G401 (cell line): ENCODE measurements at regions not wholly inside any gene's neighbourhood (a gene's known extent, or its start where the extent isn't known, plus 50 kb on each side); places are given as distances from the start of the nearest gene placed in this dataset.

Source experiments
- DNase-seq: peaks from one replicate; pipeline ENCODE4 v3.0.0-alpha.2; 2015; ENCODE audit warnings: low spot score
- in situ Hi-C: cut with HindIII; loops from 2 replicates; pipeline ENCODE4 v1.10.0; 2016; ENCODE audit warnings: low sequenced_read_pairs, mixed read lengths

DNA sequence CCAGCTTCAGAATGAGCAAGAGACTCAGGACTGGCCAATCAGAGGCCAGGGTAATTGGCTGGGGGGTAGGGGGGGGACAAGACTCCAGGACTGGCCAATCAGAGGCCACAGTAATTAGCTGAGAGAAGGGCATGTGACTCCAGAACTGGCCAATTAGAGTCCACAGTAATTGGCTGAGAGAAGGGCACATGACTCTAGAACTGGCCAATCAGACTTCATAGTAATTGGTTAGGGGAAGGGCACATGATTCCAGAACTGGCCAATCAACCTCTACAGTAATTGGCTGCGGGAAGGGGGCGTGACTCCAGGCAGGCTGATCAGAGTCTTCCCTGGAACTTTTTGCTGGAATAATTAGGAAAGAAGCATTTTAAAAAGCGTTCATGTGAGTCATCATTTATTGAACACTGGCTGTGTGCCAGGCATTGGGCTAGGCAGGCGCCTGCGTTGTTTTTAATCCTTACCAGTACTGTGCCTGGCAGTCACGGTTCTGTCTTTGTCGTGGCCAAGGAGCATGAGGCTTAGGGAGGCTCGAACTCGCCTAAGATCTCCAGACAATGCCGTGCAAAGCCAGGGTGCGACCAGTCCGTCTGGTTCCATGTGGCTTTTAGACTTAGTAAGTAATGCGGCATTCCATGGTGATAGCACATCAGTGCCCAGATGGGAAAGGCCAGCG, 508.1 kb downstream of the TBC1D22A start:
- in situ Hi-C loops, result no loop called here
- no peak for DNase-seq

DNA sequence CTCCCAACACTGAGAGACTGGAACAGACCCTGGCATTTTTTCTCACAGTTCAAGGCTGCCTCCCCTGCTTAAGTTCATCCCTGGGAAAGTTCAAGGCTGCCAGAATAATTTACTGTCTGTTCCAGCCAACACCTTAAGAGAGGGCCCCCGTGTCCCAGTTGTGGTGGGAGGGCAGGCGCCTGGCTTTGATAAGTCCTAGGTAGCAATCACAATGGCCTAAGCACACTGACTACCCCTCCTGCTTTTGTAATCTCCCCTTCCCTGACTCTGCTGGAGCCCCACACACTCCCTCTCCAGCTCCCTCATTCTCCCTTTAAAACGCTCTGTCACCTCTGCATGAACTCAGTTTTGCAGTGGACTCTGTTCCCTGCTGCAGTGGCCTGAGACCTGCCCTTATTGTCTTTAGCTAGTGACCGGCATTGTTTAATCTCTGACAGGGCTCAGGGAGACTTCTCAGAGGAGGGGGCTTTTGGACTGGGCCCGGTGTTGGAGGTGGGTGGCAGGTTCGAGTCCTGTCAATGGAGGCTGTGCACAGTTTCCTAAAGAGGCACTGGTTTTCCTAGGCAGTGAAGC, 507.2 kb downstream of the TBC1D22A start:
- in situ Hi-C loops, result no loop called here
- DNase-seq, result no peak

DNA sequence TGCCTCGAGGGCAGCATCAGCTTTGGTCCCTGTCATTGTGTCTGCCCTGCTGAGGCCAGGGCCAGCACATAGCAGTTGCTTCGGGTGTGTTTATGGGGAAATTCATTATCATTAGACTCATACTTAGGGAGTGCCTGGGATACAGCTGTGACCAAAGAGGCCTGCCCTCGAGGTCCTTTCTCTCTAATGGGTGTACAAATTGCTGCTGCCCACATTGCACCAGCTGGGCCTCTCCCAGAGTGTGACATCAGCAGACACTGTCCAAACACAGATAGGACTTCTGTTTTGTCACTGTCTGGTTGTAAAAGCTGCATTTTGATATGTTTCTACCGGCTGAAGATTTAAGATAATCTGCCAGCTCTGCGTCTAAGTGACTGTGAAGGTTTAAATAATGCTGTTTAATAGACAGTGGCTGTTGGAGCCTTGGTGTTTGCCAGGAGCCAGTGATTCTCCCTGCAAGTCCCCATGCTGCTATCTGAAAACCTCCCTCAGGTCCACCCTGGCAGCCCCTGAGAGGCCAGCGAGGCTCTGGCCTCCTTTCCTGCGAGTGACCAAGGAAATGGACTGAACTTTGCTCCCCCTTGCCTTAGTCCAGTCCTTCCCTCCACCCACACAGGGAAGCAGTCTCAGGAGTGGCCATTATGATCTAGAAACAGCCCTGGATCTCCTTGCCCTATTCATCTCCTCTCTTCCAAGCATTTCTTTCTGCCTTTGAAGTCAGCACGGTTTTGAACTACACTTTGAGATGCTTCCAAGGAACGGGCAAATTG, 505.2 kb downstream of the TBC1D22A start:
- no peak for DNase-seq
- in situ Hi-C loops, result no loop called here

DNA sequence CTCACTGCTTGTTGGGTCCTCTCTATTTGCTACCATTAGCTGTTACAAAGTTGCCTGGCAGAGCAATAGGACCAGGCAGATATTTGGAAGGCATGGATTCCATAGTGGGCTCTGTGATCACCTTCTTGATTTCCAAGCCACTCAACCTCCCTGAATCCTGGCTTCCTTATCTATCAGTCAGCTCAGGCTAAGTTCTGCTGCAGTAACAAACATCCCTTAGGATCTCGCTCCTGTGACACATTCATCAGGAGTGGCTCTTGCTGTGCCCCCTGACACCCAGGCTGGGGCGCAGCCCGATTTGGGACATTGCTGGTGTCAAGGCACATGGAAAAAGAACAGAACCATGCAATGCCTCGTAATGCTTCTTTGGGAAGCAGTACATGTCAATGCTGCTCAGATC, 503.9 kb downstream of the TBC1D22A start:
- in situ Hi-C loops, result no loop called here

DNA sequence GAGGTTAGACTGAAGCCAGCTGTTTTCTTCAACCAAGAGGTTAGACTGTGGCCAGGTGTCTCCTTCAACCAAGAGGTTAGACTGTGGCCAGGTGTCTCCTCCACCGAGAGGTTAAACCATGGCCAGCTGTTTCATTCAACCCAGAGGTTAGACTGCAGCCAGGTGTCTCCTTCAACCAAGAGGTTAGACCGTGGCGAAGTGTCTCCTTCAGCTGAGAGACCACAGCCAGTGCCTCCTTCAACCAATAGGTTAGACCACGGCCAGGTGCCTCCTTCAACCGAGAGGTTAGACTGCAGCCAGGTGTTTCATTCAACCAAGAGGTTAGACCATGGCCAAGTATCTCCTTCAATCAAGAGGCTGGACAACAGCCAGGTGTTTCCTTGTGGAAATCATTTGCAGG, 498.1 kb downstream of the TBC1D22A start:
- in situ Hi-C loops, result no loop called here
- DNase-seq, result no peak

More for the DNA sequence above, 503.9 kb downstream of the TBC1D22A start:
- no peak for DNase-seq

DNA sequence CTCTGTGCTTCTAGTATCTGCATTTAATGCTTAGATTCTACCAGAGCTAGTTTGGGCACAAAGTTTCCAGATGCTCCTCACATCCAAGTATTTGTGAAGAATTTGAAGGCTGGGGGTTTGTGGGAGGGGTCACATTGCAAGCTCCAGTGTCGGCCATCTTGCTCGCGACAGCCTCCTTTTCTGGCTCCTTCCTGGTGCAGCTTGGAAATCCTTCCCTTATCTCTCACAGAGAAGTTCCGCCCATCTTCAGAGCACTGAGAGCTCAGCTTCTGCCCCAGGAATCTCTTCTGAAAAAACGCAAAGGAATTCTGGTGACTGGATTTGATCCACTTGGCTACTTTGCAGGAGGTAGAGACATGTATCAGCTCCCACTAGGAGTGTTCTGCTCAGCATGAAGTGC, 497.5 kb downstream of the TBC1D22A start:
- in situ Hi-C loops, result no loop called here
- no peak for DNase-seq

DNA sequence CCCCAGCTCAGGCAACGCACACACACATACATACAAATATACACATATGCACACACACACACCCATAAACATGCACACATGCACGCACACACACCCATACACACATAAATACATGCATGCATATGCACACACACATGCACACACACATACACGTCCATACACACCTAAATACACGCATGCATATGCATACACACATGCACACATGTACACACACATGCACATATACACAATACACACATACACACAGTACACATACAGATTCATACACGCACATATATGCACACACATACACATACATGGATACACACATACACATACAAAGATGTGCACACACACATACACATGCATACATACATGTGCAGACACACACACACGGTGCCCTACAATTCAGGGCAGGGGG, 496.6 kb downstream of the TBC1D22A start:
- in situ Hi-C loops, result no loop called here
- DNase-seq, result no peak

DNA sequence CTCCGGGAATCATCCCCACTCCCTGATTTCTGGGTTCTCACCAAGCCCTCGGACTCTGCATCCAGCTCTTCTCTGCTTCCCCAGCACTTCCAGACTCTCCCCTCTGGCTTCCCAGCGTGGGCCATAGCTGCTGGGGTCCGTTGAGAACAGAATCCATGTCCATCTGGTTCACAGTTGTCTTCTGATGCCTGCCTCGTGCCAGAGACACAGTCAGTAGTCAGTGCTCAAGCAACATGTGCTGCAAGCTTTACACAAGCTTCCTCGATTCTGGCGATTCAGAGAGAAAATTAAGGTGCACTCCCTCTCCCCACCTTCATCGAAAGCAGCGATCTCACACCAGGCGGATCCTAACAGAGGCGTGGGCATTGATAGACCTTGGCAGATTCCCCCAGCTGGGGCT, 495.5 kb downstream of the TBC1D22A start:
- in situ Hi-C loops, result no loop called here
- DNase-seq, result peak; percentile 10

DNA sequence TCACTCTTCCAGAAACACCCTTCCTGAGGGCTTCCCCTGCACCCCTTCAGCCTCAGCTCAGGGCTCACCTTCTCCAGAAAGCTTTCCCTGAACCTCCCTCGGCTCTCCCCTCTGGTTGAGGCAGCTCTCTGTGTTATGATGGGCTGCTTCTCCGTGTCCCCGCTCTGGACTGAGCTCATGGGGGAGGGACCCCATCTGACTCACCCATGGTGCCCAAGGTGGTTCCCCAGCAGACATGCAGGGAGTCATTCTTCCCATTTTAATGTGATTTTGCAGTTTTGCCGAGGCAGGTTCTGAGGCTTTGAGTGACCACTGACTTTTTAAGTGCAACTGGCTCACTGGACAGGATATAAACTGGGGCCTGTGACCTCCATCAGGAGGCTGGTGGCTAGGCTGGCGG, 495.1 kb downstream of the TBC1D22A start:
- in situ Hi-C loops, result no loop called here
- DNase-seq, result no peak

DNA sequence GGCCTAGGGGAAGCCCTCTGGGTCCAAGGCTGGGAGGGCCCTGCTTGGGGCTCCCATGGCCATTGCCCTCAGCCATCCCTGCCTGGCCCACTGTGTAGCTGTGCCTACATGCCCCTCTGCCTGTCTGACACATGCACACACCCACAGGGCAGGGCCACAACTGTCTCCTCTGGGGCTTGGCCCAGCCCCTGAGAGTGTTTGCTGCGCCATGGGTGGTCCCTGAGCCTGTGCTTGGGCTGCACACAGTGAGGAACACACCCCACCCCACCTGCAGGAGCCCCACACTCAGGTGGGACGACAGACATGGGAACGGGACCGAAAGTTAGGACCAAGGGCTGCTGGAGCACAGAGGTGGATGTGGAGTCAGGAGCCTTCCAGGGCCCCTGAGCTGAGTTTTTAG, 489.5 kb downstream of the TBC1D22A start:
- DNase-seq, result no peak
- in situ Hi-C loops, result no loop called here

DNA sequence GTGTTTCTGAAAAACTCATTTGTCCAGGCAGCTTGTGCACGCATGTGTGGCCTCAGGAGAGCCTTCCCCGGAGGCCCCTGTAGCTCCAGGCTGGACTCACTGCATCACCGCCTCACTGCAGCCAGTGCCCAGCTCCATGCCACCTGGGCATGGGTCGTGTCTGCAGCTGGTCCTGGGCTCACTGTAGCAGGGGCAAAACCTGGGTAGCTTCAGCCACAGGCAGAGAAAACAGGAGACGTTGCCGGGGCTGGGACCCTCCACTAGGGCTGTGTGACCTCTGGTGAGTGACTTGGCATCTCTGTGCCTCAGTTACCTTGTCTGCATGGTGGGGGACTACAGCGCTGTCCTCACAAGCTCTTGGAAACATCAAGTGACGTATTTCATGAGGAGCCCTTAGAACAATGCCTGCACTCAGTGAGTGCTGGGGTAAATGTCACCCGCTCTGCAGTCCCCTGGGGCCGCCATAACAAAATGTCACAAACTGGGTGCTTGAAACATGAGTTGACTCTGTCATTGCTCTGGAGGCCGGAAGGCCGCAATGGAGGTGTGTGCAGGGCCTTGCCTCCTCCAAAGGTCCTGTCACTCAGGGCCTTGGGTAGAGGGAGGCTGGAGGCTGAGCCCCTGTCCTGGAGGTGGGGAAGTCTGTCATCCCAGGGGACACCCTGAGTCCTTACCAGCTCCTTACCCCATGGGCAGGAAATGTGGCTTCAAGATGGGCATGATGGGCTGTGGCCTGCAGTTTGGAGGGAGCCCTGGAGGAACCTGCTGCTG, 488.7 kb downstream of the TBC1D22A start:
- DNase-seq, result no peak
- in situ Hi-C loops, result no loop called here

DNA sequence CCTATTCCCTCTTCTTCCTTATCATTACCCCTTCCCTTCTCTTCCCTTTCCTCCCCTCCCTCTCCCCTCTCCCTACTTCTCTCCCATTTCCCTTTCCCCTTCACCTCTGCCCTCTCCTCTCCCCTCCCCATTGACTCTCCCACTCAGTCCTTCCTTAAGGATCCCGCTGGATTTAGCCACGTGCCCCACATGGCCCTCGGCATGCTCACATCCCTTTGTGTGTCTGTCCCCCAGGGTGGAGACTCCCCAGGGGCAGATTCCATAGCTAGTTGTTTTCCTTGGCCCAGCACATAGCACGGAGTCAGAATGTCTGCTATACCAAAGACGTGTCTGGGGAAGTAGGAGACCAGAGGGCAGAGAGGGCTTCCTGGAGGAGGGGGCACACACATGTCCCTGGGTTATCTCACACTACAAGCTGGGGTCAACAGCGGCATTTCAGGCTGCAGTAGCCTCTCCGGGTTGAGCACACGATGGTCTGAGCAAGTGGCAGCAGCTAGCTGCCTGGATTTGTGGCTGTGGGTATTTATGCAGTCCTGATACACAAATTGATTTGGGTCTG, 487.0 kb downstream of the TBC1D22A start:
- DNase-seq, result no peak
- in situ Hi-C loops, result no loop called here

DNA sequence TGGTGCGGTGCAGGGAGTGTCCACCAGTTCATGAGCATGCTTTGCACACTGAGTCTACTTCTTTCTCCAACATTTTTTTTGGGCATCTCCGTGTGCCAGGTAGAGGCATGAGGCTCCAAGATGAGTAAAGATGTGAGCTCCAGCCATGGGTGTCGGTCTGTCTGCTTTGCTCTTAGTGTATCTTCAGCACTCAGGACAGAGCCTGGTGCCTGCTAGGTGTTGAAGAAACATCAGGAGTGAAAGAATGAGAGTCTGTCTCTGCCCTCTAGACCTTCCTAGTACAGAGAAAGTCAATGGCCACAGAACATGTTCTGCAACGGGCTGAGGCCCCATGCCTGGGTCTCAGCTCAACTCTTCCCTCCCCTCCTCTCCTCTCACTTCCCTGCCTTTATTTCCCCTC, 486.5 kb downstream of the TBC1D22A start:
- DNase-seq, result no peak
- in situ Hi-C loops, result no loop called here

DNA sequence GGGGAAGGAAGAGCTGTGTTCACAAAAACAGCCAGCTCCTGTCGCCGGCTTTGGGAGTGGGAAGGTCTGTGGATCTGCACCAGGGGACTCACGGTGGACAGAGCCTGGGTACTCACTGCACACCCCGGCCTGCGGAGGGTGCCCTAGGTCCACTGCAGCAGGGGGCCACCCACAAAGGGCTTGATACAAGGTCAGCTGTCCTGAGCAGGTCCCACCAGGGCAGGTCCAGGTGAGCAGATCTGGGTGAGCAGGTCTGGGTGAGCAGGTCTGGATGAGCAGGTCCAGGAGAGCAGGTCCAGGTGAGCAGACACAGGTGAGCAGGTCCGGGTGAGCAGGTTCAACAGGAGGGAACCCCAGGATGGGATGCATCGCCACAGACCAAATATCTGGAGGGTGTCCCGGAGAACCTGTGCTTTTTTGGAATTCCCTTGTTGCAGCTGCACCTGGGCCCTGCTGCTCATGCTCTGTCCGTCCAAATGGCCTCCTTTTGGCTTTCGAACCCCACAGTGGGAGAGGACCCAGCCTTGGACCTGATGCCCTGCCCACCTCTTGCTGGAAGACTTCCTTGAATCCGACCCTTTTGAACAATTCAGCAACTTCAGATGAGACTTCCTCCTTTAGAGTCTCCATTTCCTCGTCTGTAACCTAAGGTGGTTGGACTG, 485.3 kb downstream of the TBC1D22A start:
- DNase-seq, result no peak
- in situ Hi-C loops, result no loop called here

DNA sequence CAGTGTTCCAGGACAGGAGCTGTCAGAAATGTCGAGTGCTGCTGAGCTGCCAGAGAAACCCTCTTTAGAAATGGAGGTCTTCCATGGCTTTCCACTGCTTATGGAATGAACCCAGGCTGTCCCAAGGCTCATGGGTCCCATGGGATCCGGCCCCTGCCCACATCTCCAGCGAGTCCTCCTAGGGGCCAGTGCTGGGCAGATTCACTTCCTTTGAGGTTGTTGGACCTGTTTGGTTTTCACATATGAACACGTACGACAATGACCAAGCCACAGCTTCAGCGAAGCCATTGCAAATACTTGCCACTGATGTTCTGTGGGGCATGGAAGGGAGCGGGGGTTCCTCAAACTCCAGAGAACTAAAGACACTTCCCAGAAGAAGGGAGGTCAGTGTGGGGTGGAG, 483.3 kb downstream of the TBC1D22A start:
- in situ Hi-C loops, result no loop called here
- DNase-seq, result no peak

DNA sequence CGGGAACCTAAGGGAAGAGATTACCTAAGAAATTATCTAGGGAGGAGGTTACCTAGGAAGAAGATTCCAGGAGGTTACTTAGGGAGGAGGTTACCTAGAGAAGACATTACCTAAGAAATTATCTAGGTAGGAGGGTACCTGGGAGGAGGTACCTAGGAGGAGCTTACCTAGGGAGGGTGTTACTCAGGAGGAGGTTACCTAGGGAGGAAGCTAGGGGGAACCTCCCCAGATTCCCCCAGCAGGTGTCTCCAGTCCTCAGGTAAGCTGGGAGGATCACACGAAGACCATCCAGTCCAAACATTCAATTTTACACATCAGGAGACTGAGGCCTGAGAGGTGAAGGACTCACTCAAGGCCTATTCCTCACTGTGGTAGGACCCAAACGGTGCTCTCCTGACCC, 482.8 kb downstream of the TBC1D22A start:
- in situ Hi-C loops, result no loop called here
- no peak for DNase-seq

DNA sequence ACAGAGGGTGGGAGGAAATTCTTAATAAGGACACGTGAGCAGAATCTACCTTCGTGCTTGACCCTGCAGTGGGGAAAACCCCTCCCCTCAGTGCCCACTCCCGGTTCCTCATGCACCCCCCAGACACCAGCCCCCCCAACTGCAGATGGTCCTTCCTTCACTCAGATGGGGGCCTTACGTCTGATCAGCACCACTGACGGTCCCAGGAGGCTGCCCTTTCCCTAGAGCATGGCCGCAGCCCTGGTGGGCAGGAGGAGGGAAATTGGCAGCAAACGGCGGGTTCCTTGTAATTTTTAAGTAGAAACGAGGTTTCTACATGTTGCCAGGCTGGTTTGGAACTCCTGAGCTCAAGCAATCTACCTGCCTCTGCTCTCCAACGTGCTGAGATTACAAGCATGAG, 477.7 kb downstream of the TBC1D22A start:
- in situ Hi-C loops, result no loop called here

DNA sequence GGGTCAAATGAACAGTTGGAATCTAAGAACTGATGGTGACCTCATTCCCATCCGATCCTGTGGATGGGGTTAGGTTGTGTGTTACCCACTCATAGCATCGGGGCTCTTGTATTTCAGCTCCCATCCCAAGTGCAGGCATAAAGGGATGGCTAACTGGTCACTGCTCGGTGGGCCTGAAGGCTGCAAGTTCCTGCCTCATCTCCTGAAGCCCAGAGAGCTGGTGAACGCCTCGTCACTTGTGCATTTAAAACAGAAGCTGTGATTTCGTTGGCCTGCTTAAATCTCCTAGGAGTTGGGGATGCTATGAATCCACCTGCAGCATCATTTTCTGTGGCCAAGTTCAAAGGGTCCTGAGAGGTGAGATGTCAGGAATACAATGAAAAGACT, 477.0 kb downstream of the TBC1D22A start:
- DNase-seq, result no peak
- in situ Hi-C loops, result no loop called here

More for the DNA sequence above, 477.7 kb downstream of the TBC1D22A start:
- no peak for DNase-seq
